ENCODE measurements at regions not wholly inside any gene's neighbourhood (a gene's known extent, or its start where the extent isn't known, plus 50 kb on each side); places are given as distances from the start of the nearest gene placed in this dataset.

DNA sequence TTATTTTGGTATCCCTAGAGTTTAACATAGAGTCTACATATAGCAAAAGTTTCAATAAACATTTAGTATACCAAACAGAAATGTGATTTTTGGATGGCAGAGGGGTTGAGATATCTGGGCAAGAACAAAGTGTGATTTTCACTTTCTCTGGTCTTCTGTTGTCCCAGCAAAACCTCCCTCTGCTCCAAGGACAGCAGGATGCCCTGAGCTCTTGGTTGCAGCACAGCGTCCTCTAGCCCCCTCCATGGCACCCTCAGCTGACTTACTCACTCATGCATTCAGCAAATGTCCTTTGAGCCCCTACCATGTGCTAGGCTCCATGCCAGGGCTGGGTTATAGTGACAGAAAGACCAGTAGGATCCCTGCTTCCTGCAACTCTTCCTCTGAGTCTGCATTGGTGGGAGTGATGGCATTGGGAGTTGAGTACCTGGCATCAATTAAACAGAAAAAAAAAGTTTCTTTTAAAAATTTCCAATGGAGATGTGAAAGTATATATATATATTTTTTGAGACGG, 104.8 kb upstream of the UBL3 start:
- no peak for DNase-seq (ENCODE audit: low spot score)

DNA sequence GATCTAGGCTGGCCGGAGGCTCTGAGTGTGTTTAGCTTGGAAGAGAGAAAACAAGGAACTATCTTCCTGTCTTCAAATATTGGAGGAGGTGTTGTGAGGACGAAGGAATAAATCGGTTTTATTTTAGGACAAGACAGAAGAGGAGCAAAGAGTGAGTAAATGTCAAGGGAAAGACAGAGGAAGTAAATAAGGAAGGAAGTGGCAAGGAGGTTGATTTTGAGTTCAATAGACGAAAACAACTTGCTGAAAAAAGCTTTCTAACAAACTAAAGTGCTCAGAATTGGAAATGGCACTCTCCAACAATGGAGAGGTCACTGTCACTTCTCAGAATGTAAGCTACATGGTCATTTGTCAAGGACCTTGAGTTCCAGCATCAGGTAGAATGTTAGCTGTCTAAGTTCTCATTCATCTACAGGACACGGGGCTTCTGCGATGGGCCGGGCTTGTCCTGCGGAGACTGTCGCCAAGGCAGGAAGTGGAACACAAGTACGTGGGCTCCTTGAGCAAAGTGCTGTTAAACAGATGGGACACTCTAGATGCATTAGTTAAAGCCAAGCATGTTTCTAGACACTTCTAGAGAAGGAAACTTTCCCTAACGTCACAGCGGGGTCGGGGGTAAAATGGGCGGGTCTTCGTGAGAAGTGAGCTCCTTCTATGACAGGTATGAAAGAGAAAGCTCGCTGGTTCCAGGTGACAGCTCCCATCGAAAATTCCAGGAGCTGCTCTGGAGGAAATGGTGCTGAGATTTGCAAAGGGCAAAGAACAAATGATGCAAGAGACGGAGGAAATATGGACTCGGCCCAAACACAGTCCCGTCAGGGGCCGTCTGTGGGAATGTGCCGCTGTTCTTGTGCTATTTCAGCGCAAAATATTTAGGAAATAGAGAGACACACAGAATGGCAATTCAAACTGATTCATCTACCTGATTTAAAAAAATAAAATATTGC, 103.9 kb upstream of the UBL3 start:
- no peak for DNase-seq (ENCODE audit: low spot score)

DNA sequence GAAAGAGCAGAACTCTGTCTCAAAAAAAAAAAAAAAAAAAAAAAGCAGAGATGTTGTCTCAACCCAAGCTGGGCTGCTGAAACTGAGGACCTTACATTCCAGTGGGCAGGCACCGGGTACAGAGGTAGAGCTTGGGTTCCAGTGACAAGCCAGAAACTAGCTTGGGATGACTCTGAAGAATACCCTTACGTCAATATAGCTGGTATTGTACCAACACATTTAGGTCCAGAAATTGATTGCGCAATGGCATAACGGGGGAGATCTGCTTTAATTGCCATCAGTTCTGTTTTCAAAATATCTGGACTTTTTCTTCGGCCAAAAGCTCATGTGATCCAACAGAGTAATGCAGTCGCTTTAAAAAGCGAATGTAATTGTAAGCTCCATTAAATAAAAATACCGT, 103.1 kb upstream of the UBL3 start:
- DNase-seq (ENCODE audit: low spot score), result no peak

DNA sequence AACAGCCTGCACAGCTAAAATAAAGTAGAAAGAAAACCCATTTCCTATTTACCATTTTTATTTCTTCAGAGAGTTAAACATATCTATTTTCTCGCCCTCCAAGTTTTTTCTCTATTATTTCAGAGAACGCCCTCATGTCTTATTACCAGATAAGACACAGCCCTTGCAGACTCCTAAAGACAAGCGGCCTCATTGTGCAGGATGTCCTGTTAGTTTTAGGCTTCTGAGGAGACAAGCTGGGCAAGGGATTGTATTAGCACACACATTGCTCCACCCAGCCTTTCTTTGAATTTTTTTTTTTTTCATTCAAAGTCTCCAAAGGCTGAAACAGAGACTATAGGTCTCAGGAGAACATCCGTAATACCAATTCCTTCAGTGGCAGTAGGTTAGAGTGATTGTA, 101.8 kb upstream of the UBL3 start:
- DNase-seq (ENCODE audit: low spot score), result no peak

DNA sequence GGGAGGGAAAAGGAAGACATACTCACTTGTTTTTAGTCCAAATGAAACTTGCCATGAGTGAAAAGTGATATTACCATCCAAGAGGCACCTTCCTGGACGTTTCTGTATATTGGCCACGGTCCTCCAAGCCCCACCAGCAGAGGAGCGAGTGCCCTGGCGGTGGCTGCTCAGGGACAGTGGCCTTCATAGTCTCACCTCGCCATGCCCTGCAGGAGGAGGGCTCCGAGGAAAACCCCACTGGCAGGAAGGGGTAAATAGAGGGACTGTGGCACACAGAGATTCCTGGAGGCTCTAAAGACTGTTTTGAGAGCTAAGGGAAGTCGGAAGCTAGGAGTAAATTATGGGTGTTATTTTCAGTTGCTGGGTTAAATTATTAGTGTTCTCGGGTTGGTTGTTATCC, 98.4 kb upstream of the UBL3 start:
- DNase-seq (ENCODE audit: low spot score), result no peak

DNA sequence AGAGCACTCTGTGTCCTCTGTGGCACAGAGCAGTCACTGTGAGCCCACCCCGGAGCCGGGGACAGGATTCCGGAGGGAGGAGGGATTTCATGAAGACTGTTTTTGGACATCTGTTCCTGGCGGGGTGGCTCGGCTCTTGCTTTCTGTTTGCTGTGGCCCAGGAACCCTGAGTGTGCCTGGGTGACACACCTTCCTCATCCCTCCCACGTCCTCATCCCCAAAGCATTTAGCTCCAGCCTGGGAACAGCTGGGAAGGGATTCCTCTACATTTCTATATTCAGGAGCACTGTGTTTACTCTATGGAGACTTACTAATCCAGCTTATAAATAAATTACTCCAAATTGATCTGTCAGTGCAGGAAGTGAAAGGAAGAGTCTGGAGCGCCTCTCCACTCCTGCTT, 97.8 kb upstream of the UBL3 start:
- no peak for DNase-seq (ENCODE audit: low spot score)

DNA sequence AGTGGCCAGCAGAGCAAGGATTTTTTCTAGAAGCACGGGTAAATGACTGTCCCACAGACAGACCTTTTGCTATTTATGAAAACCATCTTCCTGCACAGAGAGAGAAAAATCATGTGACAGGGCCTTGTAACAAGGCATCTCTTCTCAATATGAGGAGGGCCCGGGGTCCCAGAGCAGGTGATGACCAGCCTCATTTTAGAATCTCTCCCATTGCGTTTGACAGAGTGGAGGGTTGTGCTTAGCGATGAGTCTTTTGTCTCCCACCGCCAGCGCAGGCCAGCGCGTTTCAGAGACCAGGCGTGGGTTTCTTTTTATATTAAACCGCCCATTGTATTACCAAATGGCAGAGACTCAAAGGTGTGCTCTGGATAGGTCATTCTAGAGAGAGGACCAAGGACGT, 97.4 kb upstream of the UBL3 start:
- no peak for DNase-seq (ENCODE audit: low spot score)

DNA sequence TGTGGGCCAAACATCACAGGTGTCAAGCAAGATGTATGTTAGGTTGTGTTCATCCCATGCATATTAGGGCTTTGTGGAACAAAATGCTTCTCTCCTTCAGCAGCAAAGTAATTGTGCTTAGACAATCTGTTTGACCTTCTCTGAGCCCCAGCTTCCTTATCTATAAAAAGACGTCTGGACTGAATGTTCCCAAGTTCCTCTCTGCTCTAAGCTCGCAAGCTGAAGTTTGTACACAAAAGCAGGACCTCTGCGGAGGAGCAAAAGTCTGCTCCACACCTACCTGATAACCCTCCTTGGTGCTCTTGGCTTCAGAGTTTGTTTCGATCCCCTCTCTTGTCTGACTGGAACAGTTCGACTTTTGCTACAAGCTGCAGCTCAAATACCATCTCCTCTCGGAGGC, 95.7 kb upstream of the UBL3 start:
- DNase-seq (ENCODE audit: low spot score), result no peak

DNA sequence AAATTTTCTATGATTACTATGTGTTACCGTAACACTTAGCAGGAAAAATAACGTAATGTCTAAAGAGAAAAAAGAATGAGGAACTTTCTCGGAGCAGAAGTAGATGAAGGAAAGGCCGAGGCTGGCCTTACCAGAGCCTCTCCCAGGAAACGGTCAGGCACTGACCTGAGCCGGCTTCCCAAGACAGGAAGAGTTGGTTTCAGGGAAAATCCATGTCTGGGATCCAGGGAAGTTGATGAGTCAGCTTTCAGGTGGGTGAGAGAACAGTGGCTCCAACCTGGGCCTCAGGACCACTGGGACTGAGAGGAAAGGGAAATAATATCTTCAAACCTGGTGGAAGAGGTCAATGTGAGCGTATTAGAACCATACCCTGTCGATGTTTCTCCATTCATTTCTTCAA, 93.3 kb upstream of the UBL3 start:
- no peak for DNase-seq (ENCODE audit: low spot score)

DNA sequence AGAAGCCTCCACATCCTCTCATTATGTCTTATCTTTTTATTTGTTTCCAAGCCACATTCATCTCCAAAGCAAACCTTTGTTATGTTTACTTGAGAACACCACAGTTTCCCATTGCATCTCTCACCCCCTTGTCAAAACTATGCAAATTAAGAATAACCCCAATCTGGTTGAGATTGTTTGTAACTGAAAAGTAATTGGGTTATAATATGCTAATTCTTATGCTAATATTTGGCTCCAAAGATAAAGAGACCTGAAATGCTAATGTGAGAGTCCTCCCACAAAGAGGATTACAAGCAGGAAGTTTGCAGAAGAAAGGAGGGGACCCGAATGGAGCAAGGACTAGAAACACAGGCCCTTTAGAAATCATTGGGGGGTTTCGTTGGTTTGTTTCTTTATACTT, 92.9 kb upstream of the UBL3 start:
- no peak for DNase-seq (ENCODE audit: low spot score)

DNA sequence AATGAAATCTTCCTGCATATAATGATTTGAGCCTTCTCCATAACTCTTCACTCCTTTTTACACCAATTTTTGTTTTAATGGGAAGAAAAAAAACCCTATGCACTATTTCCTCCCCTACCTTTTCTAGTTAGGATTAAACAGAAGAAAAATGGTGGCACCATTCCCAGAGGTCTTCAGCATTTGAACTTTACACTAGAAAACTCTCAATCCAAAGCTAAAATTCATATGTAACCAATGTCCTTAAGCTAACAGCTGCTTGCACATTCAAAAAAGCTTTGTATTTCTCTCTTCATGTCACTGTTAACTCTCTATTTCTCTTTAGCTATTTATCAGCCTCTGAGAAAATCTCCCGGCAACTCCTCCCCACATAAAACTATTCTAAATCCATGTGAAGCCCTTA, 90.3 kb upstream of the UBL3 start:
- no peak for DNase-seq (ENCODE audit: low spot score)

DNA sequence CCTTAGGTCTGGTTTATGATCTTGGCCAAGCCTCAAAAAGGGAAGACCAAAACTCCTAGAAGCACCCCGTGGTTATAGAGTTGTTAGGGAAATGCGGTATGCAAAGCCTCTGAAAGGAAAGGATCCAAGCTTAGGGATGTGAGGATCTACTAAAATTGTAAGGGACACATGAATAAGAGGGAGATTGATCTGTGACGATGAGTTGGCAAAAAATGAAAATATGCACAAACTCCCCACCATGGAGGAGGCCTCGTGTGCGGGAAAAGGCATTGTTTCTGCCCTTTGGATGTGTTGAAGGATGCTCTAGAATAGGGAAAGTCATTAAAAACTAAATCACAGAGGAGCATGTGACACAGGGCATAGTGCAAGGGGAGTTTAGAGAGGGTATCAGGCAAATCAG, 88.7 kb upstream of the UBL3 start:
- no peak for DNase-seq (ENCODE audit: low spot score)

DNA sequence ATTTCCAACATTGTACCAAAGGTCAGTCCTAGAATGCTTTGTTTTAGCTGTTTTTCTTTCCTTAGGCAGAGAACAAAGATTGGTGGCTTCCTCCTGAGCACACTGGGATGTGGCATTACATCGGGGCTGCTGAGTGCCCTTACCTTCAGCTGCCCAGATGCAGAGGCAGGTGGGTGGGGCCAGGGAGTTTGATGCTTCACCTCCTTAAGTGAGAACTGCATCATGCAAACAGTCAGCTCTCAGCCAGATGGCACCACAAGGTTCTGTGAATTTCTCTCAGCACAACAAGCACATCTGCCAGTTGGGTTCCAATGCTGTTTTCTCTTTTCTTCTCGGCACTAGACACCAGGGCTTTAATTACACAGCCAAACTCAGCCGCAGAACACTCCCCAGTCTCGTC, 87.4 kb upstream of the UBL3 start:
- no peak for DNase-seq (ENCODE audit: low spot score)

DNA sequence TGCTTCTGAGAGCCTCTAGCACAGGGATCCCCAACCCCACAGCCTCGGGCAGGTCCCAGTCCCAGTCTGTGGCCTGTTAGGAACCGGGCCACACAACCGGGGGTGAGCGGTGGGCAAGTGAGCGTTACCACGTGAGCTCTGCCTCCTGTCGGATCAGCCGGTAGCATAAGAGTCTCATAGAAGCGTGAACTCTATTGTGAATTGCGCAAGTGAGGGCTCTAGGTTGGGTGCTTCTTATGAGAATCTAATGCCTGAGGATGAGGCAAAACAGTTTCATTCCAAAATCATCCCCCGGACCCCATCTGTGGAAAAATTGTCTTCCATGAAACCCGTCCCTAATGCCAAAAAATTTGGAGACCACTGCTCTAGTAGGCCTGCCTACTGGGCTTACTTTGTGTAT, 87.0 kb upstream of the UBL3 start:
- no peak for DNase-seq (ENCODE audit: low spot score)

DNA sequence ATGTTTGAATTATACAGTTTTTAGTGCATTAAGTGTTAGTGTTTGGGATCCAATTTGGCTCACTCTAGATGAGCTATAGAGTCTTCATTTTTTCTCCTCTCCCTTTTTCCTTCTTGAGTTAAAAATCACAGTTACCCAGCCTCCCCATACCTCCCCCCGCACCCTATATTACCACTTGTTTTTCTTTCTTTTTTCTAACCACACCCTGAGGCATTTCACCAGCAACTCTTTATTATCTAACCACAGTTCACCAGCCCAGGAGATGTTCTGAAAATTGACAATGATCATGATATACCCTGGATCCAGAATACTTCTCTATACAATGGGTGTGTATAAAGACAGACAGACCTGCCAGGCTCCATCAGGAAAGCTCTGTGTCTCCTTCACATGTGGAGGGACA, 86.5 kb upstream of the UBL3 start:
- no peak for DNase-seq (ENCODE audit: low spot score)

DNA sequence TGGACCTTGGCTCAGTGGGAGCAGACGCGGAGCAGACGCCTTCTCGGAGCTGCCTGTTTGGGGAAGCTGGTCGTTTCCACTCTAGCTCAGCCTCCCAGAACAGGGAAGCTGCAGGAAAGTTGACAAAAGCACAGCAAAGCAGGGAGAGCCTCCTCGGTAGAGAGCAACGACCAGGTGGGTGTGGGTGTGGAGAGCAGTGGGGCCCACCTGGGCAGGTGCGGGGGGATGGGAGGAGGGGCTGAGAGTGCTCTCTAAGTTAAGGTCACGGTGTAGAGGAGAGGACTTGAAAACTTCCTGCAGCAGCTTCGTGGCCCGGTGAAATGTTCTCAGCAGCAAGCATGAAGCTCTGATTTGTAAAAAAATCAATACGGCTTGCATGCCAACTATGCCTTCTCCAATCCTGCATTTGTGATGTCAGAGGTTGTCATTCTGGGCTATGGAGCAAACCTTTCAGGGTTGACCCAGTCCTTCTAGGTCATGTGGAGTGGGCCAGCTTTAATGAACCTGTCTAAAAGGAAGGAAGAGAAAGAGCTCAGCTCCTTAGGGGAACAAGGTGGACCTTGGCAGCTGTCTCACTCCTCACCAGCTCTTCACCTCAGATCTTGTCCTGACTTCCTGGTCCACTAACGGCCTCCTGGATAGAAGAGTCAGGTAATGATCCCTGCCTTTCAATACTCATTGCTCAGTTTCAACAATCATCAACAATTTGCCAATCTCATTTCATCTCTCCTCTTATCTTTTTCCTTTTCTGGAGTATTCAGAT, 85.8 kb upstream of the UBL3 start:
- no peak for DNase-seq (ENCODE audit: low spot score)

DNA sequence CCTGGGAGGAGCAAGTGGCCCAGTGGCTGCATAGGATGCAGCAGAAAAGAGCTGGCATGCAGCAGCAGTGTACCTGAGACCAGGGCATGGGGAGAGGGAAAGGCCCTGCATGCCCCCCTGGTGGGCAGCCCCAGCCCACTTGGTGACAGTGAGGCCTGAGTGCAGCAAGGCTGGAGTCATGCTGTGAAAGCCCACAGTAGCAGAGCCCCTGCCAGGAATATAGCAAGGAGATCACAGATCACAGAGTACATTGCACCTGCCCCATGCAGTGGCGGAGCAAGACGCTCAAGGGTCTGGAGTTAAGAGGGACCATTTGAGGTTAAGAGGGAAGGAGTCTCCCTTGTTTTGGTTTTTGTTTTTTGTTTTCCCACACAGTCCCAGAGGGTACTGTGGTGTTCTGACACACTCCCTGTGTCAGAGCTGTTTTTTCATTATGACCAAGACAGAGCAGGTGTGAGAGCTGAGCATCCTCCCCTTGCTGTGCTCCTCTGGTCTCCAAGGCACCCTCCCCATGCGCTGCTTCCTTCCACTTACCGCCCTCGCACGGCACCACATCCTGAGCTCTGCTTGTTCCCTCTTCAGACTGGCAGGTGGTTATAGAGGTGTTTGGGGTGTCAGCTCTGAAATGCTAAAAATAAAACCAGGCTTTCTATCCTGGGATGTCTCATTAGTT, 85.0 kb upstream of the UBL3 start:
- DNase-seq (ENCODE audit: low spot score), result no peak

DNA sequence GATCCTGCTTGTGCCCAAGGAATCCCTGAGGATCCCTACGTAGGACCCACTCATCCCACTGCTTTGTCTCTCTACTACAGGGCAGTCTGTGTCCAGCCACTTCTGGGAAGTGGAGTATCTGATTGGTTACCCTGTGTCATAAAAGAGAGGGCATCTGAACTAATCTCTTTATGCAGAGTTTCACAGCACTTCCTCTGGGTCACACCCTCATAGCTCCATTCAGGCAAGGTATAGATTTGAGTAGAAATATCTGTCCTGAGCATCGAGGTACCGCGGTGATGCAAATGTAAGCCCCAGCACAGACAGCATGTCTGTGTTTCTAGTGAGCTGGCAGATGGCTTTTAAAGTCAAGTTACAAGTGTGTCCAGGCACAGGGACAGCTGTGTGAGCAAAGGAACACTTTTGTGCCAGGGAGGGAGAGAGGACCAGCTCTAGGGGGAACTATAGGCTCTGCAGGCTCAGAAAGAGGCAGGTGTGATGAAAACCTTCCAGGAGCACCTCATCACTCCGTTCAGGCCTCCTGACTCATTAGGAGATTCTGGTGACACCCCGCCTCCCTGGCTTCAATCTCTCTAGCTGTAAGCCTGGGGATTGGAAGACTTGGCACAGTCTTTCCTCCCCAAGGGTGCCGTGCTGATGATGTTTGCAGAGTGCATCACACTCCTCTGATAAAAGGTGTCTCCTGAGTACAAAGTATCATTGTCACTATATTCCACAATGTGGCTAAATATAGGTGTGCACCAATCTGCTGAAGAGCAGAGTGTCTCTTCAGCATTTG, 84.3 kb upstream of the UBL3 start:
- DNase-seq (ENCODE audit: low spot score), result no peak

DNA sequence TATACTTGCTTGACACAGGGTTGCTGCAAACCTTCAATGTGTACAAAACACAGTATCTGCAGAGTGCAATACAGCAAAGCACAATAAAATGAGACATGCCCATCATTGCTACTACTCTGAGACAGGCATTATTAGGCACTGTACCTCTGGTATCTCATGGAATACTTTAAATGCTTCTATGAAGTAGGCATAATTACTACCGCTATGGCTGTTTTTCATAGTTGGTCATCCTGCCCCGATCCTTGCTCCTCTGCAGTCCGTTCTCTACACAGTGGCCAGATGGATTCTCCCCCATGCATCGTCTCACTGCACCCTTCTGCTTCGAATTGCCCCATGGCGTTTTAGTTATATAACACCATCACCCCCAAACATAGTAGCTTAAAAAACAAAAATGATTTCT, 83.0 kb upstream of the UBL3 start:
- DNase-seq (ENCODE audit: low spot score), result no peak

DNA sequence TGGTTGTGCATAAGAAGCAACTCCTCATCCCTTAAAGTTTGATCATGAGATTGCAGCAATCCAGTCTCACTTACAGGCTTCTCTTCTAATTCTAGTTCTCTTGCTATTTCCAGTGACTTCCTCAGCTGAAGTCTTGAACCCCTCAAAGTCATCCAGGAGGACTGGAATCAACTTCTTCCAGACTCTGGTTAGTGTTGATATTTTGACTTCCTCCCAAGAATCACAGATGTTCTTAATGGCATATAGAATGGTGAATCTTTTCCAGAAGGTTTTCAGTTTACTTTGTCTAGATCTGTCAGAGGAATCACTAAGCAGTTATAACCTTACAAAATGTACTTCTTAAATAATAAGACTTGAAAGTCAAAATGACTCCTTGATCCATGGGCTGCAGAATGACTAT, 81.3 kb upstream of the UBL3 start:
- no peak for DNase-seq (ENCODE audit: low spot score)

DNA sequence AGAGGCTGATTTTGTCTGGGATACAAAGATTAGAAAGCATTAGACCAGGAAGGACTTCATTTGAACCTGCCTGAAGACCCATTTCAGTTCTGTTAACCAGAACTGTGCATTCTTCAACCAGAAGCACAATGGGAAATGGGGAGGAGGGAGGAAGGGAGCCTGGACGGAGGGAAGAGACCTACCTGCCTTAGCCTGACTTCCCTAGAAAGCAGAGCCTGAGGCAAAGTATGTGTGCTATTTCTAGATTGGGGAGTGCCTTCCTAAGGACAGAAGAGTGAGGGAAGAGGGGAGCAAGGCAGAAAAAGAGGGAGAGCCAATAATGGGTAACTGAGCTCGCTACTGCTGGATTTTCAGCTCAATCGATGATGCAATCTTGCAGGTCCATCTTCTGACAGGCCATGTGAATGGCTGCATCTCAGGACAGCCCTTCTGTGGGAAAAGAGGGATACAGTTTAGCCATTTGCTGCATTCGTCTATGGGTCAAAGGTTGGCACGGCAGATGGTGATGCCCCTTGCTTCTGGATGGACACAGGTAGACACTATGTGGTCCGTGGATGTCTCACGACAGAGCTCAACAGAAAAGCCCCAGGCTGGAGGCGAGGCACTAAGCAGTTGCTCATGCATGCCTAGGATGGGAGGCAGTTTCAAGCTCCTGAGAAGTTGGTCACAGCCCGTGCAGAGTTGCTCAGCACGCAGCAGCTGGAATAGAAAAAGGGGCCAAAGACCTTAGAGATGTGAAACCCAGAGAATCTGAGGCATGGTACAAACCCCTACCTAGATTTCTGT, 78.8 kb upstream of the UBL3 start:
- no peak for DNase-seq (ENCODE audit: low spot score)

All from H4 (cell line).